ENCODE measurements at regions not wholly inside any gene's neighbourhood (a gene's known extent, or its start where the extent isn't known, plus 50 kb on each side); places are given as distances from the start of the nearest gene placed in this dataset.

- TF ChIP-seq CTCF (IDR thresholded peaks at IDR 0.05 in 4 of 5, conservative IDR thresholded peaks at IDR 0.05 in 1 of 5) (no peak), POLR2A (IDR thresholded peaks at IDR 0.05) (no peak)
These were observed 1581.2 kb upstream of the TENM4 start for GRCh38 chr11:81022057-81022456.

Data from gastrocnemius medialis (tissue), 4 donors.